ENCODE measurements at regions not wholly inside any gene's neighbourhood (a gene's known extent, or its start where the extent isn't known, plus 50 kb on each side); places are given as distances from the start of the nearest gene placed in this dataset.

GRCh38 chr1:47629201-47629600, 191.4 kb downstream of the FOXD2 start:
- H3K27ac ChIP-seq: no peak overlapping the region
- DNase-seq (ENCODE audit: low spot score): no peak
- no peak for TF ChIP-seq CTCF (conservative IDR thresholded peaks at IDR 0.05; ENCODE audit: low read depth)
- ChIA-PET CTCF (no interaction called here), POLR2A (ENCODE audit: low non-redundant PET) (no interaction called here)

- POLR2A ChIA-PET (ENCODE audit: low non-redundant PET): no interaction called here
- CTCF ChIA-PET: no interaction called here
- DNase-seq (ENCODE audit: low spot score): no peak
- TF ChIP-seq CTCF (conservative IDR thresholded peaks at IDR 0.05; ENCODE audit: low read depth): no peak
- H3K27ac ChIP-seq: no peak overlapping the region
Measured at GRCh38 chr1:47630346-47630745, 192.5 kb downstream of the FOXD2 start.

GRCh38 chr1:47631411-47631995, 193.7 kb downstream of the FOXD2 start:
- CTCF ChIA-PET: interaction anchor here (0.6 kb wide), 1 partner anchor 43 kb away, joined by 4 read pairs; no protein-coding TSS in a partner anchor

GRCh38 chr1:47635111-47635510, 197.3 kb downstream of the FOXD2 start:
- ChIA-PET POLR2A (ENCODE audit: low non-redundant PET) (no interaction called here), CTCF (no interaction called here)
- DNase-seq (ENCODE audit: low spot score): no peak
- no peak overlapping the region for H3K27ac ChIP-seq
- no peak for TF ChIP-seq CTCF (conservative IDR thresholded peaks at IDR 0.05; ENCODE audit: low read depth)

More at GRCh38 chr1:47631411-47631995, 193.7 kb downstream of the FOXD2 start:
- H3K27ac ChIP-seq: no peak overlapping the region
- TF ChIP-seq CTCF (conservative IDR thresholded peaks at IDR 0.05; ENCODE audit: low read depth): no peak
- POLR2A ChIA-PET (ENCODE audit: low non-redundant PET): no interaction called here
- DNase-seq (ENCODE audit: low spot score): no peak

- CTCF ChIA-PET: no interaction called here
- no peak for TF ChIP-seq CTCF (conservative IDR thresholded peaks at IDR 0.05; ENCODE audit: low read depth)
- DNase-seq (ENCODE audit: low spot score): no peak
- H3K27ac ChIP-seq: no peak overlapping the region
- POLR2A ChIA-PET (ENCODE audit: low non-redundant PET): no interaction called here
Measured at GRCh38 chr1:47635597-47635996, 197.8 kb downstream of the FOXD2 start.

- no peak for TF ChIP-seq CTCF (conservative IDR thresholded peaks at IDR 0.05; ENCODE audit: low read depth)
- no peak for DNase-seq (ENCODE audit: low spot score)
- ChIA-PET CTCF (no interaction called here), POLR2A (ENCODE audit: low non-redundant PET) (no interaction called here)
- H3K27ac ChIP-seq: no peak overlapping the region
Measured at GRCh38 chr1:47637111-47637685, 199.4 kb downstream of the FOXD2 start.

Measured in RWPE1 (cell line).